GM21717 (cell line): ENCODE measurements at regions not wholly inside any gene's neighbourhood (a gene's known extent, or its start where the extent isn't known, plus 50 kb on each side); places are given as distances from the start of the nearest gene placed in this dataset.

Experiments
- ATAC-seq: cut with Tn5 transposase; IDR thresholded peaks from one replicate; pipeline ENCODE4 v1.9.1; 2021; ENCODE audit warnings: mild to moderate bottlenecking, moderate library complexity; ENCODE audit not compliant: unreplicated experiment

GRCh38 chr5:8870959-8871355 lies 674.9 kb downstream of the SEMA5A start:
- ATAC-seq = no peak

- ATAC-seq = no peak
Observed at GRCh38 chr5:8871446-8871845, 674.4 kb downstream of the SEMA5A start.

- ATAC-seq = no peak
Observed at GRCh38 chr5:8875722-8876121, 670.2 kb downstream of the SEMA5A start.

GRCh38 chr5:8879248-8879647 lies 666.6 kb downstream of the SEMA5A start:
- ATAC-seq = no peak

GRCh38 chr5:8884029-8884428 lies 661.8 kb downstream of the SEMA5A start:
- no peak for ATAC-seq

- ATAC-seq = no peak
Observed at GRCh38 chr5:8892926-8893325, 652.9 kb downstream of the SEMA5A start.

GRCh38 chr5:8894031-8894430 lies 651.8 kb downstream of the SEMA5A start:
- ATAC-seq = no peak

- no peak for ATAC-seq
Observed at GRCh38 chr5:8895062-8895461, 650.8 kb downstream of the SEMA5A start.

GRCh38 chr5:8895599-8895998 lies 650.3 kb downstream of the SEMA5A start:
- no peak for ATAC-seq

GRCh38 chr5:8897316-8897715 lies 648.6 kb downstream of the SEMA5A start:
- ATAC-seq = no peak

- no peak for ATAC-seq
Observed at GRCh38 chr5:8905021-8905420, 640.9 kb downstream of the SEMA5A start.

- ATAC-seq = no peak
Observed at GRCh38 chr5:8906303-8906967, 639.4 kb downstream of the SEMA5A start.

- no peak for ATAC-seq
Observed at GRCh38 chr5:8907168-8907868, 638.6 kb downstream of the SEMA5A start.

- peak; percentile 67 for ATAC-seq
Observed at GRCh38 chr5:8908055-8908683, 637.7 kb downstream of the SEMA5A start.

- no peak for ATAC-seq
Observed at GRCh38 chr5:8912106-8912505, 633.8 kb downstream of the SEMA5A start.

GRCh38 chr5:8913522-8913921 lies 632.4 kb downstream of the SEMA5A start:
- ATAC-seq = no peak

- no peak for ATAC-seq
Observed at GRCh38 chr5:8919096-8919495, 626.8 kb downstream of the SEMA5A start.

GRCh38 chr5:8923526-8923925 lies 622.3 kb downstream of the SEMA5A start:
- no peak for ATAC-seq

GRCh38 chr5:8924054-8924793 lies 621.7 kb downstream of the SEMA5A start:
- no peak for ATAC-seq

- ATAC-seq = no peak
Observed at GRCh38 chr5:8930021-8930420, 615.9 kb downstream of the SEMA5A start.

GRCh38 chr5:8934455-8934854 lies 611.4 kb downstream of the SEMA5A start:
- no peak for ATAC-seq

GRCh38 chr5:8940934-8941333 lies 604.9 kb downstream of the SEMA5A start:
- no peak for ATAC-seq
